Neural cell (in vitro differentiated cells): ENCODE measurements at regions not wholly inside any gene's neighbourhood (a gene's known extent, or its start where the extent isn't known, plus 50 kb on each side); places are given as distances from the start of the nearest gene placed in this dataset.

Experiments
- EP300 ChIP-seq: fragments of 450-650 bp; conservative IDR thresholded peaks from 2 replicates; pipeline ENCODE4 v1.6.1; 2014; ENCODE audit warnings: antibody characterized with exemption, mild to moderate bottlenecking, moderate library complexity; ENCODE audit not compliant: poor library complexity, severe bottlenecking
- EZH2 ChIP-seq: fragments of 200-600, 300-800 bp; shearing (Covaris generic), sonication (generic); IDR thresholded peaks from 2 replicates; pipeline ENCODE4 v1.6.1; 2014; ENCODE audit warnings: antibody characterized with exemption, low read length, borderline replicate concordance, mild to moderate bottlenecking; ENCODE audit not compliant: insufficient read depth, poor library complexity, severe bottlenecking
- MXI1 ChIP-seq: fragments of 450-650 bp; conservative IDR thresholded peaks from 2 replicates; pipeline ENCODE4 v1.6.1; 2014; ENCODE audit warnings: antibody characterized with exemption, mild to moderate bottlenecking; ENCODE audit not compliant: poor library complexity, severe bottlenecking
- POLR2AphosphoS5 ChIP-seq: IDR thresholded peaks from 2 replicates; pipeline ENCODE4 v1.6.1; 2012
- RAD21 ChIP-seq: fragments of 450-650 bp; conservative IDR thresholded peaks from 2 replicates; pipeline ENCODE4 v1.6.1; 2014; ENCODE audit warnings: antibody characterized with exemption, mild to moderate bottlenecking, moderate library complexity
- REST ChIP-seq: IDR thresholded peaks from 2 replicates; pipeline ENCODE4 v1.6.1; 2012; ENCODE audit warnings: borderline replicate concordance
- SMC3 ChIP-seq: fragments of 450-650 bp; conservative IDR thresholded peaks from 2 replicates; pipeline ENCODE4 v1.6.1; 2014; ENCODE audit warnings: antibody characterized with exemption, mild to moderate bottlenecking, moderate library complexity; ENCODE audit not compliant: poor library complexity
- TAF1 ChIP-seq: IDR thresholded peaks from 2 replicates; pipeline ENCODE4 v1.6.1; 2012; ENCODE audit warnings: low read depth
- TF ChIP-seq, protein P1 (sequence below): fragments of 450-650 bp; IDR thresholded peaks from 2 replicates; pipeline ENCODE4 v1.5.1; 2014; ENCODE audit warnings: antibody characterized with exemption, mild to moderate bottlenecking, moderate library complexity; ENCODE audit not compliant: poor library complexity, severe bottlenecking

DNA sequence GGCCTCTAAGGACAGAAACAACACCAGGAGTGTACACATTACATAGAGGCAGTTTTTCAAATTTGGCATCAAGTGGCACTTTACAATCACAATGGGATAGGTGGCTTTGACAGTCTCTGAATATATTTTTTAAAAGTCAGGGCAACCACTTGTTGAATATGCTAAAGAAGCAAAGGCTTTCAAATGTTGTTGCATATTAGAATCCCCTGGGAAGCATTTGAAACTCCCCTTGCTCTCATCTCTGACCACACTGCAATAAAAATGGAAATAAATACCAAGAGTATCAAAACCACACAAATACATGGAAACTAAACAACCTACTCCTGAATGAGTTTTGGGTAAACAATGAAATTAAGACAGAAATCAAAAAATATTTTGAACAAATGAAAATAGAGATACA, 106.5 kb upstream of the RAB11FIP2 start:
- TF ChIP-seq POLR2AphosphoS5 = no peak
- no peak for TF ChIP-seq EZH2
- TF ChIP-seq, protein P1, sequence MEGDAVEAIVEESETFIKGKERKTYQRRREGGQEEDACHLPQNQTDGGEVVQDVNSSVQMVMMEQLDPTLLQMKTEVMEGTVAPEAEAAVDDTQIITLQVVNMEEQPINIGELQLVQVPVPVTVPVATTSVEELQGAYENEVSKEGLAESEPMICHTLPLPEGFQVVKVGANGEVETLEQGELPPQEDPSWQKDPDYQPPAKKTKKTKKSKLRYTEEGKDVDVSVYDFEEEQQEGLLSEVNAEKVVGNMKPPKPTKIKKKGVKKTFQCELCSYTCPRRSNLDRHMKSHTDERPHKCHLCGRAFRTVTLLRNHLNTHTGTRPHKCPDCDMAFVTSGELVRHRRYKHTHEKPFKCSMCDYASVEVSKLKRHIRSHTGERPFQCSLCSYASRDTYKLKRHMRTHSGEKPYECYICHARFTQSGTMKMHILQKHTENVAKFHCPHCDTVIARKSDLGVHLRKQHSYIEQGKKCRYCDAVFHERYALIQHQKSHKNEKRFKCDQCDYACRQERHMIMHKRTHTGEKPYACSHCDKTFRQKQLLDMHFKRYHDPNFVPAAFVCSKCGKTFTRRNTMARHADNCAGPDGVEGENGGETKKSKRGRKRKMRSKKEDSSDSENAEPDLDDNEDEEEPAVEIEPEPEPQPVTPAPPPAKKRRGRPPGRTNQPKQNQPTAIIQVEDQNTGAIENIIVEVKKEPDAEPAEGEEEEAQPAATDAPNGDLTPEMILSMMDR = no peak
- no peak for TF ChIP-seq EP300
- no peak for TF ChIP-seq RAD21
- no peak for TF ChIP-seq TAF1
- no peak for TF ChIP-seq MXI1
- no peak for TF ChIP-seq REST
- no peak for TF ChIP-seq SMC3
